GM21786 (cell line): ENCODE measurements at regions not wholly inside any gene's neighbourhood (a gene's known extent, or its start where the extent isn't known, plus 50 kb on each side); places are given as distances from the start of the nearest gene placed in this dataset.
"Not testable (repeated sequence)": the region's sequence is repeated elsewhere in the genome, so short reads cannot be mapped to it uniquely, and the experiment has no call there.

ENCODE experiments used
- ATAC-seq: cut with Tn5 transposase; IDR thresholded peaks from one replicate; pipeline ENCODE4 v1.9.1; 2021; ENCODE audit not compliant: unreplicated experiment

- ATAC-seq, result no peak
These were observed 404.2 kb upstream of the SGCG start for GRCh38 chr13:22776394-22777186.

GRCh38 chr13:22777207-22777606, 403.6 kb upstream of the SGCG start:
- no peak for ATAC-seq

- ATAC-seq, result no peak
These were observed 391.7 kb upstream of the SGCG start for GRCh38 chr13:22789027-22789593.

GRCh38 chr13:22789916-22790315, 390.9 kb upstream of the SGCG start:
- ATAC-seq, result no peak

- no peak for ATAC-seq
These were observed 387.1 kb upstream of the SGCG start for GRCh38 chr13:22793598-22794134.

- ATAC-seq, result no peak
These were observed 380.0 kb upstream of the SGCG start for GRCh38 chr13:22800526-22801401.

GRCh38 chr13:22801402-22802003, 379.3 kb upstream of the SGCG start:
- no peak for ATAC-seq

GRCh38 chr13:22812793-22813192, 368.0 kb upstream of the SGCG start:
- no peak for ATAC-seq

- not testable (repeated sequence) for ATAC-seq
These were observed 367.0 kb upstream of the SGCG start for GRCh38 chr13:22813531-22814377.

GRCh38 chr13:22814433-22814832, 366.3 kb upstream of the SGCG start:
- ATAC-seq, result not testable (repeated sequence)

- no peak for ATAC-seq
These were observed 359.2 kb upstream of the SGCG start for GRCh38 chr13:22821589-22821988.

GRCh38 chr13:22825186-22825585, 355.6 kb upstream of the SGCG start:
- no peak for ATAC-seq

- no peak for ATAC-seq
These were observed 352.7 kb upstream of the SGCG start for GRCh38 chr13:22828081-22828480.

GRCh38 chr13:22836475-22836874, 344.3 kb upstream of the SGCG start:
- no peak for ATAC-seq

GRCh38 chr13:22837980-22838647, 342.7 kb upstream of the SGCG start:
- ATAC-seq, result no peak

GRCh38 chr13:22839603-22840530, 340.9 kb upstream of the SGCG start:
- no peak for ATAC-seq

- no peak for ATAC-seq
These were observed 334.2 kb upstream of the SGCG start for GRCh38 chr13:22846551-22846950.

GRCh38 chr13:22848539-22849052, 332.2 kb upstream of the SGCG start:
- ATAC-seq, result no peak
